Tibial nerve (tissue), 4 donors: ENCODE measurements at regions not wholly inside any gene's neighbourhood (a gene's known extent, or its start where the extent isn't known, plus 50 kb on each side); places are given as distances from the start of the nearest gene placed in this dataset.

Experiments
- DNase-seq, 2 donors: peaks; one replicate each; pipeline ENCODE4 v3.0.0-alpha.2; 2019; ENCODE audit warnings: low spot score in 2 of 2
- H3K27ac ChIP-seq, 4 donors: fragments of 200-600 bp; sonication (generic) in 3 of 4; one replicate each; pipeline ENCODE4 v1.5.1; 2017 to 2019; ENCODE audit warnings: mild to moderate bottlenecking in 1 of 4
- H3K27me3 ChIP-seq, 2 donors: fragments of 200-600 bp; sonication (generic) in 1 of 2; one replicate each; pipeline versions ENCODE4 v1.5.1 to v1.6.0; 2017 to 2019
- H3K36me3 ChIP-seq, 3 donors: fragments of 200-600 bp; sonication (generic); one replicate each; pipeline ENCODE4 v1.5.1; 2018 to 2019
- H3K4me1 ChIP-seq, 4 donors: fragments of 200-600 bp; sonication (generic) in 3 of 4; one replicate each; pipeline ENCODE4 v1.5.1; 2017 to 2019
- H3K4me3 ChIP-seq, 4 donors: fragments of 200-600 bp; sonication (generic) in 3 of 4; one replicate each; pipeline ENCODE4 v1.5.1; 2017 to 2019; ENCODE audit warnings: mild to moderate bottlenecking in 1 of 4, moderate library complexity in 1 of 4
- H3K9me3 ChIP-seq, 4 donors: fragments of 200-600 bp; sonication (generic) in 3 of 4; one replicate each; pipeline ENCODE4 v1.5.1; 2017 to 2019
- EP300 ChIP-seq, 2 donors: sonication (generic); formaldehyde crosslinking; IDR thresholded peaks; one replicate each; pipeline ENCODE4 v1.6.1; 2017; ENCODE audit warnings: antibody characterized with exemption in 2 of 2, mild to moderate bottlenecking in 1 of 2
- POLR2A ChIP-seq, 2 donors: fragments of 450-650 bp; IDR thresholded peaks; one replicate each; pipeline ENCODE4 v1.6.1; 2017; ENCODE audit warnings: antibody characterized with exemption in 2 of 2, mild to moderate bottlenecking in 2 of 2, moderate library complexity in 2 of 2
- WGBS, 2 donors: methylation state at CpG; one replicate each; pipeline ENCODE4 v1.1.5; 2018; 5-methylcytosine and 5-hydroxymethylcytosine counted together
- TF ChIP-seq, protein P1 (sequence below), 5 experiments: fragments of 200-600 bp in 3 of 5; fragments of 450-650 bp in 2 of 5; sonication (generic) in 3 of 5; IDR thresholded peaks; one replicate each; pipeline ENCODE4 v1.5.1; 2016 to 2019; ENCODE audit warnings: antibody characterized with exemption in 5 of 5, mild to moderate bottlenecking in 3 of 5, moderate library complexity in 2 of 5

DNA sequence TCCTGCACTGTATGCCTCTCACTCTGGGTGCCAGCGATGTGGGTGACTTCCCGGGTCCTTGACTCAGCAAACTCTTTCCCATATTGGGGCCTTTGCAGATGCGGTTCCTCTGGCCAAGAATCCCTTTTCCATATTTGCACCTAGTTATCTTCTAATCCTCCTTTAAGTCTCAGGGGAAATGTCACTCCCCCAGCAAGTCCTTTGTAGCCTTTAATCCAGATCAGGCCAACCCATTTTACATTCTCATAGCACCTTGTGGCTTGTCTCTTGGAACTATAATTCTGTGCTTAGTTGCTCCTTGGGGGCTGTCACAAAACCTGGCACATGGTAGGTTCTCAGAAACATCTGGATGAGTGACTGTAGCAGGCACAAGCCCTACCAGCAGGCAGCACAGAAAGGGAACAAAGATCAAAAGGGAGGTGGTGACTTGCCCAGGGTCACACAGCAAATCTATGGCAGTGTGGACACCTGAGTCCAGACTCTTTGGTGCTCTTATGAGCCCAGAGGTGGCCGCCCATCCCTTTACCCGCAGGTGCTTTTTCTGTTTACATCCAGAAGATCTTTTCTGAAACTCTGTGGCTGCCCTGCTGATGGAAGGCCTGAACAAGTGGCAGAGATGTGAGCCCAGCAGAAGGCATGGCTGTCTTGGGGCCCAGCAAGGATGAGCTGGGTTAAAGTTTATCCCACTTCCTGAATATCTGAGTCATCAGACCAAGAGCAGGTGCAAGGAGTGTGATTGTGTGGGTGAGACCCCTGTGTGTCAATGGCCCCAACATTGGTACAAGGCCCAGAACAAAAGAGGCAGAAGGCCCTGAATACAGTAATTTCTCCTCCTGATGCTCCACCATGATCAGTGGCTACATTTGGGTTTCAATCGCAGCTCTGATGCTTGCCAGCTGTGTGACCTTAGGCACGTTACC lies 78.6 kb upstream of the GRK3 start:
- Histone ChIP-seq H3K4me3 (no peak overlapping the region), H3K27me3 (no peaks in the 10 kb centered on the region), H3K27ac (no peak overlapping the region), H3K9me3 (no peaks in the 10 kb centered on the region), H3K36me3 (peaks cover 0 to 52% (median 4%) of the 10 kb centered on the region in 3 donors), H3K4me1 (peaks cover 0 to 9% (median 0%) of the 10 kb centered on the region in 4 donors)
- no peak for DNase-seq
- WGBS, 2 donors, result 92 to 94% methylated on average over 7 of the region's 7 CpGs
- TF ChIP-seq POLR2A (IDR thresholded peaks at IDR 0.05) (no peak), EP300 (IDR thresholded peaks at IDR 0.05) (no peak)
- TF ChIP-seq, protein P1, sequence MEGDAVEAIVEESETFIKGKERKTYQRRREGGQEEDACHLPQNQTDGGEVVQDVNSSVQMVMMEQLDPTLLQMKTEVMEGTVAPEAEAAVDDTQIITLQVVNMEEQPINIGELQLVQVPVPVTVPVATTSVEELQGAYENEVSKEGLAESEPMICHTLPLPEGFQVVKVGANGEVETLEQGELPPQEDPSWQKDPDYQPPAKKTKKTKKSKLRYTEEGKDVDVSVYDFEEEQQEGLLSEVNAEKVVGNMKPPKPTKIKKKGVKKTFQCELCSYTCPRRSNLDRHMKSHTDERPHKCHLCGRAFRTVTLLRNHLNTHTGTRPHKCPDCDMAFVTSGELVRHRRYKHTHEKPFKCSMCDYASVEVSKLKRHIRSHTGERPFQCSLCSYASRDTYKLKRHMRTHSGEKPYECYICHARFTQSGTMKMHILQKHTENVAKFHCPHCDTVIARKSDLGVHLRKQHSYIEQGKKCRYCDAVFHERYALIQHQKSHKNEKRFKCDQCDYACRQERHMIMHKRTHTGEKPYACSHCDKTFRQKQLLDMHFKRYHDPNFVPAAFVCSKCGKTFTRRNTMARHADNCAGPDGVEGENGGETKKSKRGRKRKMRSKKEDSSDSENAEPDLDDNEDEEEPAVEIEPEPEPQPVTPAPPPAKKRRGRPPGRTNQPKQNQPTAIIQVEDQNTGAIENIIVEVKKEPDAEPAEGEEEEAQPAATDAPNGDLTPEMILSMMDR (IDR thresholded peaks at IDR 0.05), result no peak

DNA sequence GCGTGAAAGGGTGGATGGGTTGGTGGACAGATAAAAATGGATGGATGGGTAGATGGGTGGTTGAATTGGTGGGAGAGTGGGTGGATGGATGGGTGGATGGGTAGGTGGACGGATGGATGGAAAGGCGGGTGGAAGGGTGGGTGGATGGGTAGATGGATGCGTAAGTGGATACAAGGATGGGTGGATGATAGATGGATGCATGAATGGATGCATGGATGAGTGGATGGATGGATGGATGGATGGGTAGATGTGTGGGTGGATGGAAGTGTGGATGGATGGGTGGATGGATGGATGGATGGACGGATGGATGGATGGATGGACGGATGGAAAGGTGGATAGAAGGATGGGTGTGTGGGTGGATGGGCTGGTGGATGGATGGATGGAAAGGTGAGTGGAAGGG lies 77.0 kb upstream of the GRK3 start:
- Histone ChIP-seq H3K36me3 (peaks cover 0 to 45% (median 7%) of the 10 kb centered on the region in 3 donors), H3K4me3 (no peak overlapping the region), H3K27ac (no peak overlapping the region), H3K27me3 (no peaks in the 10 kb centered on the region), H3K9me3 (no peaks in the 10 kb centered on the region), H3K4me1 (peaks cover 0 to 9% (median 0%) of the 10 kb centered on the region in 4 donors)
- DNase-seq, result no peak
- no peak for TF ChIP-seq POLR2A (IDR thresholded peaks at IDR 0.05)
- TF ChIP-seq, protein P1 (IDR thresholded peaks at IDR 0.05), result no peak
- no peak for TF ChIP-seq EP300 (IDR thresholded peaks at IDR 0.05)
- 93 to 98% methylated on average over 6 of the region's 6 CpGs for WGBS, 2 donors

DNA sequence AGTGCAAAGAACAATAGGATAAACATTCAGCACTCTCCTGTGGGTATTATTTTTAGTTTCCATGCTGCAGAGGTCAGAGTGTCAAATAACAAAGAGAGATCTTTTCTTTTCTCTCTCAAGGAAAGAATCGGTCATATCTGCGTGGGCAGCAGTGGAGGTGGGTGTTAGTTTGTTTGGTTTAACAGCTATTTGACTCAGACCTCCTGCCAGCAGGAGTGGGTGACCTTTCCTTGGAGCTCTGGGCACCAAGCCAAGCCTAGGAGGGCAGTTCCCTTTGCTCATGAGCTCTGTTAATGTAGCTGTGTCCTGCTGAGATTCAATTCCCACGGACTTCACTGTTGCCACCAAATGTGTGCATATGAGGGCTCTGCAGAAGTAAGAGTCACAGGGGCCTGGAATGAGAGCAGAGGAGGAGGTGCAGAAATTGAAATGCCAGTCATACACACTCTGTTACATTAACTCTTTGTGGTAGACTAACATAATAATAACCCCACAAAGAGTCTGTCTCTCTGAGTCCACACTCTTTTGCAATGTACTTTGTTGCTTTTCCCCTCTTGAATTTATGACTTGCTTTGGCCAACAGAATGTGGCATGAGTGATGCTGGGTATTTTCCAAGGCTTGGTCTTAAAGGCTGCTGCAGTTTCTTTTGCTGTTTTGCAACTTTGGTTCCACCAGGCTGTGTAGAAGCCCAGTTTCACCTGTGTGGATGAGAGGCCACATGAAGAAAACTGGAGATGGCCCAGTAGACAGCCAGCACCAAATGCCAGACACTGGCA lies 76.0 kb upstream of the GRK3 start:
- DNase-seq, result peak; percentile 17 to 20
- Histone ChIP-seq H3K4me3 (no peak overlapping the region), H3K9me3 (no peaks in the 10 kb centered on the region), H3K27me3 (no peaks in the 10 kb centered on the region), H3K36me3 (peaks cover 0 to 45% (median 7%) of the 10 kb centered on the region in 3 donors), H3K4me1 (peaks cover 0 to 9% (median 0%) of the 10 kb centered on the region in 4 donors), H3K27ac (no peak overlapping the region)
- WGBS, 2 donors, result 3 to 8% methylated on average over 3 of the region's 3 CpGs
- TF ChIP-seq, protein P1 (IDR thresholded peaks at IDR 0.05), result no peak
- no peak for TF ChIP-seq EP300 (IDR thresholded peaks at IDR 0.05)
- no peak for TF ChIP-seq POLR2A (IDR thresholded peaks at IDR 0.05)

DNA sequence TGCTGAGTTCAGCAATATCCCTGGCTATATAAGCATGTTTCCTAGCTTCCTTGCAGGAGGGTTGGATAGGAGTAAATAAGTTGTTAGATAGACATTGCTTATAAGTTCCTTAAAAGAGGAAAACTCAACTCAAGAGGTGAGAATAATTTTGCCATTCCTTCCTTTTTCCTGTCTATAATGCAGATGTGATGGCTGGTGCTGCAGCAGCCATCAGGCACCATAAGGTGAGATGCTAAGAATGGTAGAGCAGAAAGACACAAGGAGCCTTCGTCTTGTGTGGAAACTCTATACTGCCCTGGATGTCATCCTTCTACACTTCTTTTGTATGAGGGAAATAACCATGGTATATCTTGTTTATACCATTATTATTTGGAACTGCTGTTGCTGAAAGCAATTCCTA lies 74.5 kb upstream of the GRK3 start:
- Histone ChIP-seq H3K27me3 (no peaks in the 10 kb centered on the region), H3K9me3 (no peaks in the 10 kb centered on the region), H3K36me3 (peaks cover 0 to 30% (median 7%) of the 10 kb centered on the region in 3 donors), H3K27ac (no peak overlapping the region), H3K4me1 (peaks cover 0 to 9% (median 0%) of the 10 kb centered on the region in 4 donors), H3K4me3 (no peak overlapping the region)
- no peak for DNase-seq
- TF ChIP-seq EP300 (IDR thresholded peaks at IDR 0.05) (no peak), POLR2A (IDR thresholded peaks at IDR 0.05) (no peak)
- TF ChIP-seq, protein P1 (IDR thresholded peaks at IDR 0.05), result no peak
- WGBS, 2 donors, result 97 to 100% methylated on average over 1 of the region's 1 CpG
